Neural cell (in vitro differentiated cells): ENCODE measurements at regions not wholly inside any gene's neighbourhood (a gene's known extent, or its start where the extent isn't known, plus 50 kb on each side); places are given as distances from the start of the nearest gene placed in this dataset.

ENCODE experiments used
- H2AFZ ChIP-seq: fragments of 200-600, 300-800 bp; sonication (generic), shearing (Covaris generic); 2 replicates; pipeline ENCODE4 v1.6.0; 2014; ENCODE audit warnings: low read depth, mild to moderate bottlenecking, antibody characterized with exemption, low read length, moderate library complexity
- H3F3A ChIP-seq: fragments of 200-600 bp; shearing (Covaris generic); 2 replicates; pipeline ENCODE4 v1.6.1; 2016; ENCODE audit warnings: mild to moderate bottlenecking, moderate library complexity, mixed read lengths, antibody characterized with exemption, low read length; ENCODE audit not compliant: insufficient read depth, poor library complexity, severe bottlenecking
- H3K27ac ChIP-seq: fragments of 200-600, 300-800 bp; sonication (generic), shearing (Covaris generic); 2 replicates; pipeline ENCODE4 v1.5.1; 2014; ENCODE audit warnings: mild to moderate bottlenecking, low read length, moderate library complexity
- H3K27me3 ChIP-seq: fragments of 300-800, 200-600 bp; sonication (generic), shearing (Covaris generic); 2 replicates; pipeline ENCODE4 v1.6.0; 2014; ENCODE audit warnings: mild to moderate bottlenecking, low read depth, low read length, moderate library complexity; ENCODE audit not compliant: insufficient read depth
- H3K36me3 ChIP-seq: fragments of 300-800, 200-600 bp; sonication (generic), shearing (Covaris generic); 2 replicates; pipeline ENCODE4 v1.5.1; 2014; ENCODE audit warnings: mild to moderate bottlenecking, antibody characterized with exemption, low read length, moderate library complexity; ENCODE audit not compliant: insufficient read depth
- H3K4me2 ChIP-seq: fragments of 300-800, 200-600 bp; sonication (generic), shearing (Covaris generic); 2 replicates; pipeline ENCODE4 v1.6.0; 2014; ENCODE audit warnings: mild to moderate bottlenecking, low read length
- H3K4me3 ChIP-seq: fragments of 300-800, 200-600 bp; sonication (generic), shearing (Covaris generic); 2 replicates; pipeline ENCODE4 v1.5.1; 2014; ENCODE audit warnings: mild to moderate bottlenecking, low read length, moderate library complexity
- H3K79me2 ChIP-seq: fragments of 200-600 bp; shearing (Covaris generic); replicated peaks from 2 replicates; pipeline ENCODE4 v1.6.0; 2014; ENCODE audit warnings: mild to moderate bottlenecking, low read length, moderate library complexity; ENCODE audit not compliant: insufficient read depth
- H3K9ac ChIP-seq: fragments of 300-800, 200-600 bp; sonication (generic), shearing (Covaris generic); 2 replicates; pipeline ENCODE4 v1.6.1; 2016; ENCODE audit warnings: mild to moderate bottlenecking, low read length, mixed read lengths
- H3K9me2 ChIP-seq: fragments of 200-600 bp; shearing (Covaris generic); 2 replicates; pipeline ENCODE4 v1.6.1; 2016; ENCODE audit warnings: mild to moderate bottlenecking, low read length, mixed read lengths; ENCODE audit not compliant: insufficient read depth
- H3K9me3 ChIP-seq: fragments of 200-600, 300-800 bp; sonication (generic), shearing (Covaris generic); 2 replicates; pipeline ENCODE4 v1.6.1; 2016; ENCODE audit warnings: mild to moderate bottlenecking, mixed run types, low read length, moderate library complexity, mixed read lengths
- H4K20me1 ChIP-seq: fragments of 200-600 bp; shearing (Covaris generic); 2 replicates; pipeline ENCODE4 v1.6.1; 2016; ENCODE audit warnings: mild to moderate bottlenecking, mixed run types; ENCODE audit not compliant: insufficient read depth
- CTCF ChIP-seq: fragments of 450-650 bp; IDR thresholded peaks from 2 replicates; pipeline ENCODE4 v1.5.1; 2014; ENCODE audit warnings: antibody characterized with exemption, mild to moderate bottlenecking, moderate library complexity; ENCODE audit not compliant: poor library complexity, severe bottlenecking
- EP300 ChIP-seq: fragments of 450-650 bp; conservative IDR thresholded peaks from 2 replicates; pipeline ENCODE4 v1.6.1; 2014; ENCODE audit warnings: antibody characterized with exemption, mild to moderate bottlenecking, moderate library complexity; ENCODE audit not compliant: poor library complexity, severe bottlenecking
- EZH2 ChIP-seq: fragments of 200-600, 300-800 bp; shearing (Covaris generic), sonication (generic); IDR thresholded peaks from 2 replicates; pipeline ENCODE4 v1.6.1; 2014; ENCODE audit warnings: antibody characterized with exemption, low read length, borderline replicate concordance, mild to moderate bottlenecking; ENCODE audit not compliant: insufficient read depth, poor library complexity, severe bottlenecking
- MXI1 ChIP-seq: fragments of 450-650 bp; conservative IDR thresholded peaks from 2 replicates; pipeline ENCODE4 v1.6.1; 2014; ENCODE audit warnings: antibody characterized with exemption, mild to moderate bottlenecking; ENCODE audit not compliant: poor library complexity, severe bottlenecking
- POLR2AphosphoS5 ChIP-seq: IDR thresholded peaks from 2 replicates; pipeline ENCODE4 v1.6.1; 2012
- RAD21 ChIP-seq: fragments of 450-650 bp; conservative IDR thresholded peaks from 2 replicates; pipeline ENCODE4 v1.6.1; 2014; ENCODE audit warnings: antibody characterized with exemption, mild to moderate bottlenecking, moderate library complexity
- SMC3 ChIP-seq: fragments of 450-650 bp; conservative IDR thresholded peaks from 2 replicates; pipeline ENCODE4 v1.6.1; 2014; ENCODE audit warnings: antibody characterized with exemption, mild to moderate bottlenecking, moderate library complexity; ENCODE audit not compliant: poor library complexity
- TAF1 ChIP-seq: IDR thresholded peaks from 2 replicates; pipeline ENCODE4 v1.6.1; 2012; ENCODE audit warnings: low read depth
- TF ChIP-seq, protein P1 (sequence below): IDR thresholded peaks from 2 replicates; pipeline ENCODE4 v1.6.1; 2012; ENCODE audit warnings: borderline replicate concordance

DNA sequence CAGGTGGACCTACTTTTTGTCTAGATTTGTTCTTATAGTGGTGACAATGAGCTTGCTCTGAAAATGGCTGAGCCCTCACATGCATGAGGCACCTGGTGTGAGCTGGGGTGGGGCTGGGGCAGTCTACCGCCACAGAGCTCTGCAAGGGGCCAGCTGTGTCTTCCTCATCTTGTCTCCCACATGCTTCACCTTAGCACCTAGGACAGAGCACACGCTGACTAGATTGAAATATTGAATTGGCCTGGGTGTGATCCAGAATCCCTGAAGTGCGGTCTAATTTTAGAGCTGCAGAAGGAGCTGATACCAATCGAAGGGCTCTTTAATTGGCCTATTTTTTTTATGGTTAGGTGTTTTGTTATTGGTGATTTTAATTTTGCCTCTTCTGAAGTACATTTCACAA, 126.1 kb upstream of the NFIB start:
- Histone ChIP-seq H3K27ac (no peak overlapping the region), H3K27me3 (no peaks in the 10 kb centered on the region), H3K9me3 (no peaks in the 10 kb centered on the region), H3K36me3 (no peaks in the 10 kb centered on the region), H4K20me1 (no peaks in the 10 kb centered on the region), H3K9me2 (no peaks in the 10 kb centered on the region), H3K9ac (no peak overlapping the region), H3K79me2 (no peaks in the 10 kb centered on the region), H3F3A (no peaks in the 10 kb centered on the region), H3K4me2 (no peak overlapping the region), H3K4me3 (no peak overlapping the region), H2AFZ (no peak overlapping the region)
- TF ChIP-seq RAD21: no peak
- no peak for TF ChIP-seq EP300
- no peak for TF ChIP-seq MXI1
- no peak for TF ChIP-seq SMC3
- no peak for TF ChIP-seq CTCF
- TF ChIP-seq, protein P1, sequence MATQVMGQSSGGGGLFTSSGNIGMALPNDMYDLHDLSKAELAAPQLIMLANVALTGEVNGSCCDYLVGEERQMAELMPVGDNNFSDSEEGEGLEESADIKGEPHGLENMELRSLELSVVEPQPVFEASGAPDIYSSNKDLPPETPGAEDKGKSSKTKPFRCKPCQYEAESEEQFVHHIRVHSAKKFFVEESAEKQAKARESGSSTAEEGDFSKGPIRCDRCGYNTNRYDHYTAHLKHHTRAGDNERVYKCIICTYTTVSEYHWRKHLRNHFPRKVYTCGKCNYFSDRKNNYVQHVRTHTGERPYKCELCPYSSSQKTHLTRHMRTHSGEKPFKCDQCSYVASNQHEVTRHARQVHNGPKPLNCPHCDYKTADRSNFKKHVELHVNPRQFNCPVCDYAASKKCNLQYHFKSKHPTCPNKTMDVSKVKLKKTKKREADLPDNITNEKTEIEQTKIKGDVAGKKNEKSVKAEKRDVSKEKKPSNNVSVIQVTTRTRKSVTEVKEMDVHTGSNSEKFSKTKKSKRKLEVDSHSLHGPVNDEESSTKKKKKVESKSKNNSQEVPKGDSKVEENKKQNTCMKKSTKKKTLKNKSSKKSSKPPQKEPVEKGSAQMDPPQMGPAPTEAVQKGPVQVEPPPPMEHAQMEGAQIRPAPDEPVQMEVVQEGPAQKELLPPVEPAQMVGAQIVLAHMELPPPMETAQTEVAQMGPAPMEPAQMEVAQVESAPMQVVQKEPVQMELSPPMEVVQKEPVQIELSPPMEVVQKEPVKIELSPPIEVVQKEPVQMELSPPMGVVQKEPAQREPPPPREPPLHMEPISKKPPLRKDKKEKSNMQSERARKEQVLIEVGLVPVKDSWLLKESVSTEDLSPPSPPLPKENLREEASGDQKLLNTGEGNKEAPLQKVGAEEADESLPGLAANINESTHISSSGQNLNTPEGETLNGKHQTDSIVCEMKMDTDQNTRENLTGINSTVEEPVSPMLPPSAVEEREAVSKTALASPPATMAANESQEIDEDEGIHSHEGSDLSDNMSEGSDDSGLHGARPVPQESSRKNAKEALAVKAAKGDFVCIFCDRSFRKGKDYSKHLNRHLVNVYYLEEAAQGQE: no peak
- TF ChIP-seq EZH2: no peak
- TF ChIP-seq POLR2AphosphoS5: no peak
- TF ChIP-seq TAF1: no peak

DNA sequence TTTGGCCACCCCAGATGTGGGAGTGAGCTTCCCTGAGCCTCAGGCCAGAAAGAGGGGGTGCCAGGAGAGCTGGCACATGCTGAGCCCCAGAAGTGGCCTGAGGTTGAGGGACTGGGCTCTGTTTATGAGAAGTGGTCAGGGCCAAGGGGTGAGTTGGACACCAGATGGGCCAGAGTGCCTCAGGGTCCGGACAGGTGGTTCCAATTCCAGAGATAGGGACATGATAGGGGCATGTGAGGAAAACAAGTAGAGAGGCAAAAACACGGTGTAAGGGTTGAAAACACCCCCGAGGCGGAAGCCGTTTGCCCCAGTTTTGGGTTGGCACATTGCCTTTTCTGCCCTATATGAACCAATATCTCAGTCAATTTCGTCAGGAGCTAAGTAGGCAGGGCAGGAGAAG, 125.6 kb upstream of the NFIB start:
- H3K27ac ChIP-seq: no peak overlapping the region
- H3K79me2 ChIP-seq: no peaks in the 10 kb centered on the region
- H3K27me3 ChIP-seq: no peaks in the 10 kb centered on the region
- H2AFZ ChIP-seq: no peak overlapping the region
- TF ChIP-seq TAF1 (no peak), POLR2AphosphoS5 (no peak), RAD21 (no peak), CTCF (no peak), SMC3 (no peak), EZH2 (no peak), MXI1 (no peak), EP300 (no peak)
- TF ChIP-seq, protein P1: no peak
- H3K9ac ChIP-seq: no peak overlapping the region
- no peaks in the 10 kb centered on the region for H3K36me3 ChIP-seq
- no peaks in the 10 kb centered on the region for H4K20me1 ChIP-seq
- no peaks in the 10 kb centered on the region for H3K9me2 ChIP-seq
- no peaks in the 10 kb centered on the region for H3K9me3 ChIP-seq
- H3K4me3 ChIP-seq: no peak overlapping the region
- no peaks in the 10 kb centered on the region for H3F3A ChIP-seq
- no peak overlapping the region for H3K4me2 ChIP-seq
